ENCODE measurements at regions not wholly inside any gene's neighbourhood (a gene's known extent, or its start where the extent isn't known, plus 50 kb on each side); places are given as distances from the start of the nearest gene placed in this dataset.

DNA sequence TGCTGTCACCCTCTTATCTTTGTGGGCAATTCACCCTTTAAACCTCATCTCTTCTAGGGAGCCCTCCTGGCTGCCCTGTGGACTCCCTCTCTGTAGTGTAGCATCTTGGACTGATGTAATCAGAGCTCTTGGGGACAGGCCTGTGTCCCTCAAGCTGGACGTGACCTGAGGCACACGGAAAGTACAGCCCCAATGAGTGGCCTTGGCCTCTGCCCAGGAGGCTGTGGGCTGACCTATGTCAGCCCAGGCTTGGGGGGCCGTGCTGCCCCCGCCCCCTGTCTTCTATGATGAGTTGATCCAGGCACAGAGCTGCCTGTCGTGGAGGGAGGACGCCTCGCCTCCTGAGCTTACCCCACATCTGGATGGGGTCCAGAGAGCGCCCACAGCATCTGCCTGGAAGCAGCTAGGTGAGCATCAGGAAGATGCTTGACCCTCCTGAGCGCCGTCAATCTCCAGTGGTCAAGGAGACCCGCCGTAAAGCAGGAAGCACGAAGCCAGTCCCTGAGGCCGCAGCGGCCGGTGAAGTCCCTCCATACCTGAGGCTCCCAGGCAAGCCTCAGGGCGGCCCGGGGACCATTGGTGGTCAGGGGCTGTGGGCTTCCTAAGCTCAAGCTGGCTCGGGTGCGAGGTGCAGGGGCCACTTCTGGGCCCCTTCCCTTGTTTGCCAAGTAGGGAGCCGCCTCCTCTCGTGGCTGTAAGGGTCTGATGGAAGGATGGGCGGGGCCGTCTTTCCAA lies 1136.9 kb downstream of the BRD1 start:
- TF ChIP-seq POLR2A (IDR thresholded peaks at IDR 0.05; ENCODE audit: low read depth, low read length) (no peak), POLR2AphosphoS5 (IDR thresholded peaks at IDR 0.05; ENCODE audit: low read depth, low read length) (no peak), PAX5 (IDR thresholded peaks at IDR 0.05; ENCODE audit: insufficient read depth, low read length, severe bottlenecking) (no peak), TAF1 (IDR thresholded peaks at IDR 0.05; ENCODE audit: low read depth, low read length) (no peak), SPI1 (IDR thresholded peaks at IDR 0.05; ENCODE audit: low read depth, low read length) (no peak), POU2F2 (IDR thresholded peaks at IDR 0.05; ENCODE audit: low read depth, low read length) (no peak)

Data from GM12891 (cell line).